GM18873 (cell line): ENCODE measurements at regions not wholly inside any gene's neighbourhood (a gene's known extent, or its start where the extent isn't known, plus 50 kb on each side); places are given as distances from the start of the nearest gene placed in this dataset.

Experiments used
- ATAC-seq: cut with Tn5 transposase; IDR thresholded peaks from one replicate; pipeline ENCODE4 v1.9.1; 2021; ENCODE audit warnings: mild to moderate bottlenecking, moderate library complexity, moderate number of reproducible peaks; ENCODE audit not compliant: unreplicated experiment, low FRiP score

DNA sequence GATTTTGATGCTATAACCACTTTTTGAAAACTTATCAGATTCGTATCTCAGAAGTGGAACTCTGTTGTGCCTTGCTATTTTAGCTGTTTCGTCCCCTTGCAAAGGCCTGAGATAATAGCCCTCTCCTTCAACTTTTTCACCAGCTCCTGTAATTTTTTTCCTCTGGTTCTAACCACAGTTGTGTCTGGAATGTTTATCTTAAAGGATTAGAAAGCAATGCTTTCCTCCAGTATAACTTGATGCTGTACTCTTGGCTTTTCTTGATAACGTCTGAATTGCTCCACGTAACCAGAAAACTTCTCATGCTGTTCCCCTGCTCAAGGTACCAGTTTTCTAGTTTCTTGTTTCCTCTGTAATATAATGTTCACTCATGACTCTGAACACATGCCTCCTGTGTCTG lies 209.4 kb downstream of the DTWD2 start:
- no peak for ATAC-seq

DNA sequence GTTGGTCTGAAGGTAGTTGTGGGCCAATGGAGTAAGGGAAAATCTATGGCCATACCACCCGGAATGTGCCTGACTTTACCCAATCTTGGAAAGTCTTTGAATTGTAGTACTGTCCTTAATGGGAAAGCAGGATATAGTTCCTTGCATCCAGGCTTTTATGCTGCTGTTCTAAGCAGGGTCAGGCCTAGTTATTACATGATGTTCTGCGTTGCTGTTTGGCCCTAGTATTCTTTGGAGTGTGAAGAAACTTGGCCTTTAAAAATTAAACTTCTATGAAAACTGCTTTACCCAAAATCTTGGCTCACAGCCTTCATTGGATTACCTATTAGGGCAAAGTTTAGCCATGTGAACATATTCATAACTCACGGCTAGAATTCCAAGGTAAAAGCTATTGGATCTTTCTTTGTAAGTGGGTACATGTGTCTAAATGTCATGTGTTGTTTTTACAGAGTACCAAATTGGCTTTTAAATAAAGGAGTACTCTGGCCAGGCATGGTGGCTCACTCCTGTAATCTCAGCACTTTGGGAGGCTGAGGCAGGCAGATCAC lies 211.1 kb downstream of the DTWD2 start:
- ATAC-seq = no peak

DNA sequence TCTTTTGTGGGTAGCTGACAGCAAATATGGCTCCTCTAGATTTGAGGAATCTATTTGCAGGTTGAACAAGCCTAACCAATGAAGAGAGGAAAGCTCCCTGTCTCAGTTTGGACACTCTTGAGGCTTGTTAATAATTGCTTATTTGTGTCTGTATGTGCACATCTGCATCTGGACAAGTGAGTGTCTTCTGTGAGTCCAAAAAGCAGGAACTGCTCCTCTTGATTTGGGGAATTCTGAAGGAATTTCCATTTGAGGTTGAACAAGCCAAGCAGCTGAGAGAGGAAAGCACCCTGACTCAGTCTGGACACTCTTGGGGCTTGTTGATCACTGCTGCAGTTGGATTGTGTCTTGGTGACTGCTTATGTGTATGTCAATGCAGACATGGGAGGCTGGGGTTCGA lies 211.6 kb downstream of the DTWD2 start:
- ATAC-seq = peak; percentile 64

DNA sequence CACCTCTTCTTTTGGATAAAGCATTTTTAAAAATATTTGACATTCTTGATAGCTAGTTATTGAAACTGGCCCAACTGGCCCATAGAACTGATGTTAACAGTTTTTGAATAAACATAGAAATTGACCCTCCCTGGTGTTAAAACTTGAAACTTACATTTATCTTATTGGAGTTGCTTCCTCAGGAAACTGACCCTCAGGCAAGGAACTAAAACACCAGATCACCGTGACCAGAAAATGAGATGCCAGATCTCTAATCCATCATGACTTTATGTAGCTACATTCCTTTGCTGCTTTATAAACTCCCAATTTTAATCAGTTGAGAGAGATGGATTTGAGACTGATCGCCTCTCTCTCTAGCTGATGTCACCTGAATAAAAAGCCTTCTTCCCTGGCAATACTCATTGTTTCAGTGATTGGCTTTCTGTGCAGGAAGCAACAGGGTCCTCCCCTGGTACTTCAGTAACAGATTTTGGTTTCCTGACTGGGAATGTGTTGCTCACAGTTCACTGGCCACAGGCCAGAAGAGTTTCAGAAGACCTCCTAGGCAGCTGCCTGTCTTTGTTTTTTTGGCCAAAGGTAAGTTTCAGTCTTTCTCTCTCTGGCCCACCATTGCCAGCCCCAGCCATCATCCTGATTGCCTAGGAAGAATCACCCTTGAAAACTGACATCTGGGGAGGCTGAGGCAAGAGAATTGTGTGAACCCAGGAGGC lies 212.4 kb downstream of the DTWD2 start:
- ATAC-seq = peak; percentile 66

DNA sequence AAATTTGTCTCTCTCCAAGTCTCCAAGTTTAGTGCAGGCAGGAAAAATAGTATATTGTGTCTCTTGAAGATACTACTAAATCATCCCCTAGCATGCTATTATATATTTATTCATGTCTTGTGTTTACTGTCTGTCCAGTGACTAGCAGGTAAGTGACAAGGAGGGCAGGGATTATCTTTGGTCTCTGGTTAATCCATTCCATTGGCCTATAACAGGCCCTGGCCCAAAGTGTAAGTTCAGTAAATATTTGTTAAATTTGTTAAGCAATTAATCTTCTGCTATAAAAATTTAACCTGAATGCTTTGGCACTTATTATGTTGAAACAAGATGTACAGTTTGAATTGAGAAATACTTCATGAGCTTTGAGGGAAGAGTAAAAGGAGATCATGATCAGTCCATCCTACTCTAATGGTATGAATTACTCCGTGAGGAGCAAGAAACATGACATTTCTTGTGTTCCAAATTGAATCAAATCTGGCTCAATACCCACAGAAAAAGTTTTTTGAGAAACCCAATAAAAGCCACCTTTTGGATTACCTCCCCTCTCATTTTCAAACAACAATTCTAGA lies 219.7 kb downstream of the DTWD2 start:
- no peak for ATAC-seq

DNA sequence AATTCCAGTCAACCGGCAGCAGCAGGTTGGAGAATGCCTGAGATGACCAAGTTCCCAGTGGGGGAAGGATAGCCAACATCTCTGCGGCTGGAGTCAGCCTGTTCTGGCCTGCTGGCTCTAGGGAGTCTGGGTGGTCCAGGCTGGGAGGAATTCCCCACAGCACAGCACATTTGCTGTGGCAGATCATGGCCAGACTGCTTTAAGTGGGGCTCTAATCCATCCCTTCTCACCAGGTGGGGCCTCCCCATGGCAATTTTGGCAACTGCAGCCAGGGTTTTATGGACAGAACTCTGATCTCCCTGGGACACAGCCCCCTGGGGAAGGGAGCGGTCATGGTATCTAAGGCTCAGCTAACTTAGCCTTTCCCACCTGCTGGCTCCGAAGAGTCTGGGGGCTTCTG lies 226.1 kb downstream of the DTWD2 start:
- no peak for ATAC-seq

DNA sequence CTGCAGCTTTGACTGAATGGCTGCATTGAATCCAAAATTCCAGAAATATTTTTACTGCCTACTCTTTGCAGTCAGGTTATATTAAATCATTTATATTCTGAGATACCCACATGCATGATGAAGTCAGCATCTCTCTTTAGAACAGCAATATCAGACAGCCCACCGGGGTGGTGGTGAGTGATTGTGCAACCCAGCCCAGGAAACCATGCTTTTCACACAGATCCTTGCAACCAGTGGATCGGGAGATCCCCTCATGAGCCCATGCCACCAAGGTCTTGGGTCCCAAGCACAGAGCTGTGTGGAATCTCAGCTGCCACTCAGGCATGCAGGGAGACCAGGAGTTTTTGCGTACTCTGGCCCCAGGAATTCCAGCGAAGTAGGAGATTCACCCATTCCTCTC lies 226.5 kb downstream of the DTWD2 start:
- ATAC-seq = no peak

DNA sequence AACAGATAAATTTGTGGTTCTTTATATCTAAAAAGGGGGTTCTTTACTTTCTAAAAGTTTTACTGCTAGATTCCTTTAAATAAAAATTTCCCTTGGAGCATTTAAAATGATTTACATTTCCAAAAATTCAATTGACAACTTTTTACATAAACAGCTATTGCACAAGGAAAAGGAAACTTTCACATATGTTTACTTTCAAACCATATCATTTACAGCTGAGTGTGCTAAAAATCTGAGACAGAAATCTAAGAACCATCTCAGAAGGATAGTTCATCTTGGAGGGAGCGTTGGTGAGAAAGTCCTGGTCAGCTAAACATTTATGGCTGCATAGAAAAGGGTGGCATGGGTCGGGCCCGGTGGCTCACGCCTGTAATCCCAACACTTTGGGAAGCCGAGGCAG lies 235.4 kb downstream of the DTWD2 start:
- no peak for ATAC-seq

DNA sequence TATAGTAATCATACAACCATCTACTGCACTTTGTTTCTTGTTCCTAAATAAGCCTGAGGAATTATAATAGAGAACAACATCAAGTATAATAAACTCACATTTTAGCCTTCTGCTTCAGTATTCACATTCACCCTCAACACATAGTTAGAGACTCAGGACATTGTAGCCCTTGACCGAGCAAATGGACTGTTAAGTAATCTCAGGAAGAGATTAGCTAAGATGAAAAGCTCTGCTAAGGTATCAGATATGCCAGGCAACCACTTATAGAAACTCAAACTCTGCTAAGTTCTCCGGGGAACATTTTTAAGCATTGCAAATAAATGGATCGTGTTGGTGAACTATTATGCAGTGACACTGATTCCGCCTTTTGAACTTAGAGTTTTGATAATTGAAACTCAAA lies 252.0 kb downstream of the DTWD2 start:
- no peak for ATAC-seq

DNA sequence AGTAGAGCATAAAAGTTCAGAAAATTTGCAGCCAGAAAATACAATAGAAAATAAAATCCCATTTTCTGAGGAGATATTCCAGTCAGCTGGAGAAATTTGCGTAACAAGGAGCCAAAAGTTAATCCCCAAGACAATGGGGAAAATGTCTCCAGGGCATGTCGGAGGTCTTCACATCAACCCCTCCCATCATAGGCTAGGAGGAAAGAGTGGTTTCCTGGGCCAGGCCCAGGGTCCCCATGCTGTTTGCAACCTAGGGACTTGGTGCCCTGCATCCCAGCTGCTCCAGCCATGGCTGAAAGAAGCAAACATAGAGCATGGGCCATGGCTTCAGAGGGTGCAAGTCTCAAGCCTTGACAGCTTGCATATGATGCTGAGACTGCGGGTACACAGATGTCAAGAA lies 255.0 kb downstream of the DTWD2 start:
- no peak for ATAC-seq

DNA sequence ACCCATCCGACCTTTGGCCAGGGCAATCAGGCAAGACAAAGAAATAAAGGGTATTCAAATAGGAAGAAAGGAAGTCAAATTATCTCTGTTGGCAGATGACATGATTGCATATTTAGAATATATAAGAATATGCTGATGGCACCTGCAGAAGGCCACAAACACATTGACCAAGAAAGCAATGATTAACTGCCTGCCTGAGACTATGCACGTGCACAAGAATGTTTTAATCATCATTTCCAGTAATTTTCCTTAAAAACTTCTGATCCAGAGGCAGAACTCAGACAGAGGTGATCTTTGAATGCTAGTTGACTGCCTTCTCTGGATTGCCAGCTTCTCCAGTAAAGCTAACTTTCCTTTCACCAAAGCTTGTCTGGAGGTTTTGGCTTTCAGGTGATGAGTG lies 260.2 kb downstream of the DTWD2 start:
- ATAC-seq = no peak

DNA sequence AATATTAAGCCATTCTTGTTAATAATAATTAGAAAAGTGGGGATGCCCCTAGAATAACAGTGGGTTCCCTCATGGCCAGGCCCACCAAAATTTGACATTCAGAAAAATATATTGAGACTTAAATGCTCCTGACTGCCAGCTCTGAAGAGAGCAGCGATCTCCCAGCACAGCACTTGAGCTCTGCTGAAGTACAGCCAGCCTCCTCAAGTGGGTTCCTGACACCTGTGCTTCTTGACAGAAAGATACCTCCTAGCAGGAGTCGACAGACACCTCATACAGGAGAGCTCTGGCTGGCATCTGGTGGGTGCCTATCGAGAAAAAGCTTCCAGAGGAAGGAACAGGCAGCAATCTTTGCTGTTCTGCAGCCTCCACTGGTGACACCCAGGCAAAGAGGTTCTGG lies 261.5 kb downstream of the DTWD2 start:
- no peak for ATAC-seq

DNA sequence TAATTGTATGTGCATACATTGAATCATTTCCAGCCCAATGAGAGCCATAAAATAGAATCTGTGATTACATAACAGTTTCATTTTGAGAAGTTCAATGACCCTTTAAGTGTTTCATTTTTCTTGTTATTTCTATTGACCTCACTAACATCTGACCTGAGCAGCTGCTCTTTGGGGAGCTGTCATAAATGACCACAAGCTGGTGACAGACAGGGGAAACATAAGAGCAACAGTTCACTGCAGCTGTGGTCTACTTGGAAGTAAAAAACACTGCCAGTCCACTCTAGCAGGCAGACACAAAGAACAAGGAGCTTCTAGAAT lies 265.4 kb downstream of the DTWD2 start:
- peak; percentile 87 for ATAC-seq

DNA sequence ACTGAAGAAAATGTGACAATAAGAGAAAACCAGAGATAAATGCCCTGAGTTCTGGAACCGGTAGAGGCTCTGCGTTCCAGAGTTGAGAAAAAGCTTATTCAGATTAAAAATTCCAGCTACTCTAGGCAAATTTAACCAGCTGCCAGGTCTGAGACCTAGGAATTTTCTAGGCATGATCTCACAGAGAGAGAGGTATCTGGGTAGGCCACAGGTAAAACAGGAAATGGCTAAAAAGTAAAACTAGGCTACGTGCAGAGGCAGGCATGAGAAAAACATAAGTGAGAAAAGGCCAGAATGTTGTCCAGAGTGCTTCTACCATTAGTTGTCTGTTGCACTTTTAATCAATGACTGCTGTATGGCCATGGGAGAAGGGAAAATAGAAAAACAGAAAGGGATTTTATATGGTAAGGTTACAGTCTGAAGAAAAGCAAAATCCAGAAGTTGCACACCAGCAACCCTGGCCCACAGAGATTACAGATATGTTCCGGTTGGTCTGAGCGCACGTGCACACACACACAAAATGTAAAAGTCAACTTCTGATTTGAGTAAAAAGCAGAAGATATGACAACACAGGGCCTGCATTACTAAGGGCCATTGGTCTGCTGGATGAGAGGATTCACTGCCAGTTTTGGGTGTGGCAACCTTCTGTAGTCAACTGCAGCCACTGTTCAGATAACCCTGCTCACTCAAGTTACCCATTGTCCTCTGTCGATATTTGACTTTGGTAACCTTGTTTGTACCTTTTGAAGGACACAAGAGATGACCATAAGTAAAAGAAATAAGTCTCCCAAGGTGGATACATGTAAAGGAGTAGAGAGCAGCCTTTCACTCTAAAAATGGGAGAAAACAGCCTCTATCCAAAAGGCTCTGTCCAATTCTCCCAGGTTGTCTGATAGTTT lies 266.0 kb downstream of the DTWD2 start:
- peak; percentile 67 for ATAC-seq

DNA sequence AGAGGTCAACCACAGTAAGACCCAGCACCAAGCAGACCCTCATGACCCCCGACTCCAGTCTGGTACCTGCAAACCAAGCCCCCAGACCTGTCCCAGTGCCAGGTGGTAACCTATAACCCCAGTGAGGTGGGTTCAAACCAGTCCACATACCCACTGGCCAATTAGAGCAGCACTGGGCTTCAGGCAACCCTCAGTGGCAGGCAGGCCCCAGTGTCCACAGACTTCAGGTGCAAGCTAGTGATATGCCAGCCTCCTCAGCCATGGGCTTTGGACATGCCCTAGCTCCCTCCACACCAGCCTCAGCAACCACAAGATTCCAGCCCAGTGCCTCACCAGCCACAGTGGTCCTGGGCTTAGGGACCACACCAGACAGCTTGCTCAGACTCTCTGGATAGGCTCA lies 276.6 kb downstream of the DTWD2 start:
- no peak for ATAC-seq

DNA sequence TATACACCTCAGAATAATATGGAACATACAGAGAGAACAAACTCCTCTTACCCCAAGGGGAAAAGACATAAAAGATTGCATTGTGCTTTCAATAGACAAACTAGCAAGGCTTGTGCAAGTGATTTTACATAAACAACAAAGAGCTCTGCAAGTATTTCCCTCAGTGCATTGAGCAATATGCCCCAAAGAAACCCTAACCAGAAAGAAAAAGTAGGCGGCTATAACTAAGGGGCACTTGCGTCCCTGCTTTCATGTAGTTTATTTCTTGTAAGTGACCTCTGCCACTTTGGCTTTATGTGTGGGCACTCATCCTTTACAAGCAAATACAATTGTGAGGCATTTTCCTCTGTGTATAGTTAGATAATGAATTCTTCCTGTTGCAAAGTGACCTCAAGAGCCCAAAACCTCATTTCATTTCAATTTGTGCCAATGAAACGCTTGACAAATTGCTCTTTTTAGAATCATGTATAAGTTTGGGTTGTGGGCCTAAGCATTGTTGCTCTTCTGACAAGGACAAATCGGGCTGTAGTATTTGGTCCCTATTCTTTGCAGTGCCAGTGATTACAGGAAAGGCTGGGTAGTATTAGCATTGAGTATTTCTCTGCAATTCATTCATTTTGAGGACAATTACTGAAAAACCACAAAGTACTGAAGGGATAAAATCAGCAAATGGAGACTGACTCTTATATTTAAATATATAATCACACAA lies 282.2 kb downstream of the DTWD2 start:
- ATAC-seq = no peak

DNA sequence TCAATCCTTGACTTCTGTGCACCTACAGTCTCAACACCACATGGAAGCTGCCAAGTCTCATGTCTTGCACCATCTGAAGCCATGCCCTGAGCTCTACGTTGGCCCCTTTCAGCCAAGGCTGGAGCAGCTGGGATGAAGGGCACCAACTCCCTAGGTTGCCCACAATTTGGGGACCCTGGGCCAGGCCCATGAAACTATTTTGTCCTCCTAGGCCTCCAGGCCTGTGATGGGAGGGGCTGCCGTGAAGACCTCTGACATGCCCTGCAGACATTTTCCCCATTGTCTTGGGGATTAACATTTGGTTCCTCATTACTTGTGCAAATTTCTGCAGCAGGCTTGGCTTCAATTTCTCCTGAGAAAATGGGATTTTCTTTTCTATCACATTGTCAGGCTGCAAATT lies 285.1 kb downstream of the DTWD2 start:
- ATAC-seq = no peak

DNA sequence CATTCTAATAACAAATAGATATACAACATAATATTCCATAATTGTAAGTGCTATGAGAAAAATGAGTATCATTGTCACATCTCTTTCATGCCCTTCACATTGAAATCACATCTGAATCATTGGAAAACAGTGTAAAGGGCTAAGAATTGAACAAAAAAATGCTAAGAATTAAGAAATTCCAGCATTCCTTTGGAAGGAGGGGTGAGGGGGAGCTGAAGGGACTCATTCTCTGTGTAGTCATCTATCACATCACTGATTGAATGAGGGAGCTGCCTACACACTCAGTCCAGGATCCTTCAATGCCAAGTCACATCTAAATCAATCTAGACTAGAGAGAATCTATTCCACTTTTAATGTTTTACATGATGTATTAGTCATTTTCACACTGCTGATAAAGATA lies 286.6 kb downstream of the DTWD2 start:
- no peak for ATAC-seq

DNA sequence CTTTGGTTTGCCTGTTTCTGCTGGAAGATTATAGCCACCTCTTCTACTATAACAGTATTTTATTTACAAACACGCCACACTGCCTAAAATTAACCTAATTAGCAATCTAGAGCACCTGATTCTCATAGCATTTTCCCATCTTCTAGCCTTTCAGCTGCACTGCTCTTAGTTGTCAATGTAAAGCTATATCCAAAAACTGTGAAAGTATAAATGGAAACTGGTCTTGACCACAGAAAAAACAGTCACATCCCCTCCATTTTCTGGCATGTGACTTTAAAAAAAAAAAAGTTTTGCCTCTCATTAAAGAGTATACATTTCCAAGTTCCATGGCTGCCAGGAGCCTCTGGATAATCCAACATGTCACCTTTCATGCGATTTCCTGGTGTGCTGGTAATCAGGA lies 287.8 kb downstream of the DTWD2 start:
- no peak for ATAC-seq

DNA sequence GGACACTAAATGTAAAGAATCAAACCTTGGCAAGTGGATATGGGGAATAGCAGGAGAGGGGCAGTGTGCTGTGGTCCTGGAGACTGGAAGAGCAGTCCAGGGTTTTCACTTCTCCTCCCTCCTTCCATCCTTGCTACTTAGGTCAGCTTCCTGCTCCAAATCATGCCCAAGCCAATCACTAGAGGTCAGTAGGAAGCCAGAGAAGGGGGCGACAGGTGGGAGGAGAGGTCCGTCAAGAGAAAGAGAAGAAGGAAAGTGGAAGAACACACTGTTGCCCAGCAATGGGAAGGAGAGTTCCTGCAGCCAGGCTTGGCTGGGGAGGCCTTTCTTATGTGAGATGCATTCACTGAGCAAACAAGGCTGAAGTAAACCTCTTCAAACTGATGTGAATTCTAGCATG lies 289.6 kb downstream of the DTWD2 start:
- no peak for ATAC-seq

DNA sequence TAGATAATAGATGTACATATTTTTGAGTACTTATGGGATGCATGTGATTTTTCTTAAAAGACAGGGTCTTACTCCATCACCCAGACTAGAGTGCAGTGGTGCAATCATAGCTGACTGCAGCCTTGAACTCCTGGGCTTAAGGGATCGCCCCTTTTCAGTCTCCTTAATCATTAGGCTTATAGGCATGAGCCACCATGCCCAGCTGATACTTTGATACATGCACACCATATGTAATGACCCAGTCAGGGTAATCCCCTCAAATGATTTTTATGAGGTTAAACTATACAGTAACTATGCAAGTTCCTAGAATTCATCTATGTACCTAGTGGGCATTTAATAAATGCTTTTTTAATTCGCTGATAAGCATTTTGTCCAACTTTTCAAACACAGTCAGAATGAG lies 292.3 kb downstream of the DTWD2 start:
- ATAC-seq = no peak
